ENCODE measurements at regions not wholly inside any gene's neighbourhood (a gene's known extent, or its start where the extent isn't known, plus 50 kb on each side); places are given as distances from the start of the nearest gene placed in this dataset.
"Not testable (repeated sequence)": the region's sequence is repeated elsewhere in the genome, so short reads cannot be mapped to it uniquely, and the experiment has no call there.

- no peaks in the 10 kb centered on the region for H3K27me3 ChIP-seq
- no peak for DNase-seq
- TF ChIP-seq CTCF (IDR thresholded peaks at IDR 0.05; ENCODE audit: low read depth, low read length), result no peak
- no peak overlapping the region for H3K4me3 ChIP-seq (ENCODE audit: low read depth, low read length)
- no peaks in the 10 kb centered on the region for H3K4me1 ChIP-seq
- H3K9me3 ChIP-seq, result no peaks in the 10 kb centered on the region
- H3K36me3 ChIP-seq, result no peaks in the 10 kb centered on the region
These were observed 568.5 kb downstream of the KCNA4 start for GRCh38 chr11:29448246-29448877.

GRCh38 chr11:29447821-29448220, 569.0 kb downstream of the KCNA4 start:
- no peak for DNase-seq
- no peaks in the 10 kb centered on the region for H3K4me1 ChIP-seq
- no peaks in the 10 kb centered on the region for H3K27me3 ChIP-seq
- TF ChIP-seq CTCF (IDR thresholded peaks at IDR 0.05; ENCODE audit: low read depth, low read length), result no peak
- H3K4me3 ChIP-seq (ENCODE audit: low read depth, low read length), result no peak overlapping the region
- H3K36me3 ChIP-seq, result no peaks in the 10 kb centered on the region
- H3K9me3 ChIP-seq, result no peaks in the 10 kb centered on the region

- Histone ChIP-seq H3K4me3 (ENCODE audit: low read depth, low read length) (no peak overlapping the region), H3K36me3 (no peaks in the 10 kb centered on the region), H3K4me1 (no peaks in the 10 kb centered on the region), H3K9me3 (no peaks in the 10 kb centered on the region), H3K27me3 (no peaks in the 10 kb centered on the region)
- DNase-seq, result no peak
- no peak for TF ChIP-seq CTCF (IDR thresholded peaks at IDR 0.05; ENCODE audit: low read depth, low read length)
These were observed 570.7 kb downstream of the KCNA4 start for GRCh38 chr11:29446132-29446531.

DNA sequence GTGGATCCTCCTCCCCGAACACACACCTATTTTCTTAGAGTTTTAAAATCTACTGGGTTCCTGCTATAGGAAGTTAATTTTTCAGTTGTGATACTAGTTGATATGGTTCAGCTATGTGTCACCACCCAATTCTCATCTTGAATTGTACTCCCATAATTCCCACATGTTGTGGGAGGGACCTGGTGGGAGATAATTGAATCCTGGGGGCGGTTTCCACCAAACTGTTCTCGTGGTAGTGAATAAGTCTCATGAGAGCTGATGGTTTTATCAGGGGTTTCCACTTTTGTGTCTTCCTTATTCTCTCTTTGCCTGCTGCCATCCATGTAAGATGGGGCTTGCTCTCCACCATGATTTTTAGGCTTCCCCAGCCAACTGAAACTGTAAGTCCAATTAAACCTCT, 571.6 kb downstream of the KCNA4 start:
- not testable (repeated sequence) for H3K36me3 ChIP-seq

GRCh38 chr11:29438815-29439214, 578.0 kb downstream of the KCNA4 start:
- H3K27me3 ChIP-seq, result no peaks in the 10 kb centered on the region
- H3K9me3 ChIP-seq, result no peaks in the 10 kb centered on the region
- H3K4me1 ChIP-seq, result no peaks in the 10 kb centered on the region
- H3K4me3 ChIP-seq (ENCODE audit: low read depth, low read length), result no peak overlapping the region
- TF ChIP-seq CTCF (IDR thresholded peaks at IDR 0.05; ENCODE audit: low read depth, low read length), result no peak
- no peak for DNase-seq
- no peaks in the 10 kb centered on the region for H3K36me3 ChIP-seq

More for the DNA sequence above, 571.6 kb downstream of the KCNA4 start:
- not testable (repeated sequence) for H3K4me1 ChIP-seq; H3K27me3 ChIP-seq; DNase-seq; H3K4me3 ChIP-seq (ENCODE audit: low read depth, low read length); H3K9me3 ChIP-seq

DNA sequence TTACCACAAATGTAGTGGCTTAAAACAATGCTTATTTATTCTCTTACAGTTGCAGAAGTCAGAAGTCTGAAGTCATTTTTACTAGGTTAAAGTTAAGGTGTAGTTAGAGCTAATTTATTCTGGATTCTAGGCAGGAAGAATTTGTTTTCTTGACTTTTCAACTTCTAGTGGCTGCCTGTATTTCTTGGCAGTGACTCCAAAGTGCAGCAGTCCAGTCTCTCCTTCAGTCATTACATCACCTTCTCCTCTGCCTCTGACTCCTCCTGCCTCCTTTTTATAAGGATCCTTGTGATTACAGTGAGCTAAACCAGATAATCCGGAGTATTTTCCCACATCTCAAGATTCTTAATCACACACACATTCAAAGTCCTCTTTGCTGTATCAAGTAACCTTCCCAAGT, 581.4 kb downstream of the KCNA4 start:
- no peaks in the 10 kb centered on the region for H3K4me1 ChIP-seq
- DNase-seq, result no peak
- no peak for TF ChIP-seq CTCF (IDR thresholded peaks at IDR 0.05; ENCODE audit: low read depth, low read length)
- no peak overlapping the region for H3K4me3 ChIP-seq (ENCODE audit: low read depth, low read length)
- no peaks in the 10 kb centered on the region for H3K36me3 ChIP-seq
- H3K9me3 ChIP-seq, result no peaks in the 10 kb centered on the region
- H3K27me3 ChIP-seq, result no peaks in the 10 kb centered on the region

All from BE2C (cell line).